ENCODE measurements at regions not wholly inside any gene's neighbourhood (a gene's known extent, or its start where the extent isn't known, plus 50 kb on each side); places are given as distances from the start of the nearest gene placed in this dataset.

DNA sequence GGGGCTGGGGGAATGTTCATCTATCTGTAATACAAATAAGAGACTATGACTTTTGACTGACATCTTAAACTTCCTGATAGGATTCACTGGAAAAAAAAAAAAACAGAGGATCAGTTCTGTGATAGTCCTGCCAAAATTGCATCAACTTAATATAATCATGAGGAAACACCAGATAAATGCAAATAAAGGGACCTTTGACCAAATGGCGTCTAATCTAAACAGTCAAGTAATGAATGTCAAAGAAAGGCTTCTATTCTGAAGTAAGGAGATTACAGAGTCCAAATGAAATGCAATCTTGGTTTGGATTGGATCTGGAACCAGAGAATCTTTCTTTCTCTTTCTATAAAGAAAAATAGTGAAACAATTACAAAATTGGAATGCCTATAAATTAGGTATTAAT, 513.4 kb downstream of the KCNT2 start:
- TF ChIP-seq GATA2 (IDR thresholded peaks at IDR 0.05; ENCODE audit: low read depth, low read length): no peak
- TF ChIP-seq GATA3 (IDR thresholded peaks at IDR 0.05; ENCODE audit: low read depth, low read length): no peak
